ENCODE measurements at regions not wholly inside any gene's neighbourhood (a gene's known extent, or its start where the extent isn't known, plus 50 kb on each side); places are given as distances from the start of the nearest gene placed in this dataset.

GRCh38 chr10:2631557-2632205 is 435.7 kb upstream of the PFKP start:
- TF ChIP-seq CTCF (IDR thresholded peaks at IDR 0.05; ENCODE audit: low read depth, low read length) = no peak
- no peak for DNase-seq (ENCODE audit: low read depth in 1 of 2, low spot score in 1 of 2)

GRCh38 chr10:2628705-2629104 is 438.6 kb upstream of the PFKP start:
- Histone ChIP-seq H3K36me3 (no peaks in the 10 kb centered on the region), H3K4me3 (no peak overlapping the region), H3K27me3 (peaks cover 79% of the 10 kb centered on the region), H3K9me3 (ENCODE audit: low read depth) (no peaks in the 10 kb centered on the region), H3K27ac (no peak overlapping the region), H3K4me1 (ENCODE audit: low read depth) (peaks cover 6% of the 10 kb centered on the region)
- TF ChIP-seq CTCF (IDR thresholded peaks at IDR 0.05; ENCODE audit: low read depth, low read length) = no peak
- DNase-seq (ENCODE audit: low read depth in 1 of 2, low spot score in 1 of 2) = no peak

More at GRCh38 chr10:2631557-2632205, 435.7 kb upstream of the PFKP start:
- Histone ChIP-seq H3K4me3 (no peak overlapping the region), H3K9me3 (ENCODE audit: low read depth) (no peaks in the 10 kb centered on the region), H3K27ac (no peak overlapping the region), H3K27me3 (peaks cover 71% of the 10 kb centered on the region), H3K36me3 (no peaks in the 10 kb centered on the region), H3K4me1 (ENCODE audit: low read depth) (peaks cover 6% of the 10 kb centered on the region)

GRCh38 chr10:2627969-2628368 is 439.4 kb upstream of the PFKP start:
- no peaks in the 10 kb centered on the region for H3K9me3 ChIP-seq (ENCODE audit: low read depth)
- DNase-seq (ENCODE audit: low read depth in 1 of 2, low spot score in 1 of 2) = no peak
- TF ChIP-seq CTCF (IDR thresholded peaks at IDR 0.05; ENCODE audit: low read depth, low read length) = no peak
- no peak overlapping the region for H3K27ac ChIP-seq
- peaks cover 86% of the 10 kb centered on the region for H3K27me3 ChIP-seq
- no peaks in the 10 kb centered on the region for H3K4me1 ChIP-seq (ENCODE audit: low read depth)
- no peaks in the 10 kb centered on the region for H3K36me3 ChIP-seq
- no peak overlapping the region for H3K4me3 ChIP-seq

GRCh38 chr10:2625094-2625493 is 442.3 kb upstream of the PFKP start:
- Histone ChIP-seq H3K27me3 (peaks cover 71% of the 10 kb centered on the region), H3K9me3 (ENCODE audit: low read depth) (no peaks in the 10 kb centered on the region), H3K27ac (no peak overlapping the region), H3K4me1 (ENCODE audit: low read depth) (no peaks in the 10 kb centered on the region), H3K4me3 (no peak overlapping the region), H3K36me3 (no peaks in the 10 kb centered on the region)
- DNase-seq (ENCODE audit: low read depth in 1 of 2, low spot score in 1 of 2) = no peak
- no peak for TF ChIP-seq CTCF (IDR thresholded peaks at IDR 0.05; ENCODE audit: low read depth, low read length)

- no peaks in the 10 kb centered on the region for H3K36me3 ChIP-seq
- H3K4me1 ChIP-seq (ENCODE audit: low read depth) = no peaks in the 10 kb centered on the region
- no peak for TF ChIP-seq CTCF (IDR thresholded peaks at IDR 0.05; ENCODE audit: low read depth, low read length)
- no peak for DNase-seq (ENCODE audit: low read depth in 1 of 2, low spot score in 1 of 2)
- H3K27ac ChIP-seq = no peak overlapping the region
- H3K27me3 ChIP-seq = peaks cover 67% of the 10 kb centered on the region
- H3K4me3 ChIP-seq = no peak overlapping the region
- no peaks in the 10 kb centered on the region for H3K9me3 ChIP-seq (ENCODE audit: low read depth)
Measured at GRCh38 chr10:2623675-2624274, 443.6 kb upstream of the PFKP start.

Measured in cardiac muscle cell (in vitro differentiated cells and primary cell).